Superior temporal gyrus (tissue), 1 donor: ENCODE measurements at regions not wholly inside any gene's neighbourhood (a gene's known extent, or its start where the extent isn't known, plus 50 kb on each side); places are given as distances from the start of the nearest gene placed in this dataset.
"Not testable (repeated sequence)": the region's sequence is repeated elsewhere in the genome, so short reads cannot be mapped to it uniquely, and the experiment has no call there.

Experiments
- DNase-seq: peaks from one replicate; pipeline ENCODE4 v3.0.0-alpha.2; 2016; ENCODE audit errors: extremely low spot score

GRCh38 chr1:120550335-120550734 lies 135.5 kb downstream of the NBPF8 start:
- DNase-seq = not testable (repeated sequence)

DNA sequence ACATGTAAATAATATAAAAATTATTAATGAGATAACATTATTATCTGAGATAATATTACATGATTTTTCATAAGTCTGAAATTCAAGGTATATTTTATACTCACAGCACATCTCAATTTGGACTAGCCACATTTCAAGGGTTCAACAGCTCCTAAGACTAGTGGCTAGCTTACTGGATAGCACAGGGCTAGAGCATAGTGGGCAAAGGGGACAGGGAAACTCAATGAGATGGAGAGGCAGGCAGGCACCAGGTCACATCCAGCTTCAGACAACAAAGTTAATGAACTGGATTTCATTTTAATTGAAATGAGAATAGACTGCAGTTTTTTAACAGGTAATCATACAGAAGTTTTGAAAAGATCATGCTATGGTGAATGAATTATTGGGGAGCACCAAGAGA lies 137.4 kb downstream of the NBPF8 start:
- not testable (repeated sequence) for DNase-seq

GRCh38 chr1:120557605-120558302 lies 142.9 kb downstream of the NBPF8 start:
- peak; percentile 47 for DNase-seq

DNA sequence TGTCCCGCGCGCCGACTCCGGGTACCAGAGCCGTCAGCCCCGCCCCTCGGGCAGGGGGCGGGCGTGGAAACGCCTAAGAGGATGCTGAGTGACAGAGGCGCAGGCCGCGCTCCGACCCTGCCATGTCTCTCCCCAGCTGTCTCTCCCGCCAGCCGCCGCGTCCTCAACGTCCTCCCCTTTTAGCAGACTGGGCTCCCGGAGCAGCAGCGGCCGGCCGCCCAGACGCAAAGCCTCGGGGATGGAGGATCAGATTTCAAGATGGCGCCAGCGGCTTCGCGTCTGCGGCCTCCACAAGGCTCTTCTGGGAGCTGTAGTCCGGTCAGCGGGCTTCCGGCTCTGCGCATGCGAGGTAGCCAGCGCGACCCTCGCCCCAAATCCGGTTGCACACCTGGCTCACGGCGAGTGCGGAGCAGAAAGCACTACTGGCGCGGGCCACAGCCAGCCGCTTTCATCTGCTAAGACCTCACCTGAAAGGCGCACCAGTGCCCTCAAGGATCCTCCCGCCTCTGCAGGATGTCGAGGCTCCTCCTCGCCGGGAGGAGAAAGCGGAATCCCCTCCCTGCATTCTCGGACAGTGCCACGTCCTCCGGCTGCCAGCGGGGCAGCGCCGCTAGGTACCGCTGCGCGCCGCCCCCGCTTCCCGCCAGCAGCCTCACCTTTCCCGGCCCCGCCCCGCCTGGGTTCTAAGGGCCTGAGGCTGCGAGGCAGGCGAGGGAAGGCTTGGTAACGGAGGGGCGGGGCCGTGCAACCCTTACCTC lies 143.6 kb downstream of the NBPF8 start:
- DNase-seq = peak; percentile 61

DNA sequence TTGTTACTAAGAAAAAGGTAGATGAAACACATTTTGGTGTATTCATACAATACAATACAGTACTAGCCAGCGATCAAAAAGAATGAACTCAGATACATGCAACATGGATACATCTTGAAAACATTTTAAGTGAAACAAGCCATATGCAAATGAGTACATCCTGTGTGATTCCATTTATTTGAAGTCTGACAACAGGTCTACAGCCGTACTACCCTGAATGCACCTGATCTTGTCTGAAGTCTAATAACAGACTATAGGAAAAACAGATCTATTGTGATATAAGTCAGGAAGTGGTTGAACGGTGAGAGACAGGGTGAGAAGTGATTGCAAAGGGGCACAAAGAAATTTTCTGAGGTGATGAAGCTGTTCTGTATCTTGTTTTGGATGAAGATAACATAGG lies 146.9 kb downstream of the NBPF8 start:
- DNase-seq = peak; percentile 1

DNA sequence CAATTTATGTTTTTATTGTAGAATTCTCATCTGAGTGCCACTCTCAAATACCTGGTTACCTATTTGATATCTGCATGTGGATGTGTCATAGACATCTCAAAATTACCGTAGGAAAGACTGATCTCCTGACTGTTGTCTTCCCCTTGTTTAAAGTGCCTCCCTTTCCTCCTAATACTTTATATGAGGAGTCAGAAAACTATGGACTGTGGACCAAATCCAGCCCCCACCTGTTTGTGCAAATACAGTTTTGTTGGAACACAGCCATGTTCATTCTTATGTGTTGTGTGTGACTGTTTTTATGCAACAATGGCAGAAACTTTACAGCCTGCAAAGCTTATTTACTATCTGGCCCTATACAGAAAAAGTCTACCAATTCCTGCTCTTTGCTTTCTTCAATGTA lies 150.6 kb downstream of the NBPF8 start:
- not testable (repeated sequence) for DNase-seq

- not testable (repeated sequence) for DNase-seq
Observed at GRCh38 chr1:120567620-120568019, 152.8 kb downstream of the NBPF8 start.

DNA sequence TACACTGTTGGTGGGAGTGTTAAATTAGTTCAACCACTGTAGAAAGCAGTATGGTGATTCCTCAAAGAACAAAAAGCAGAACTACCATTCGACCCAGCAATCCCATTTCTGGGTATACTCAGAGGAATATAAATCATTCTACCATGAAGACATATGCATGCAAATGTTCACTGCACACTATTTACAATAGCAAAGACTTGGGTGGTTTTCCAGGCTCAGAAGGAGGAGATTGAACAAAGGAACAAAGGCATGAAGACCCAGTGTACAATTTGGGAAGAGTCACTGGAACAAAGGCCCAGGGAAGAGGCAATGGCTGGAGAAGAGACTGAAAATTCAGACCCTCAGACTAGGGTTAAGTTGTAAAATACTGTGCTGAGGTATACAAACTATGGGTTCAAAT lies 148.5 kb upstream of the NBPF26 start:
- not testable (repeated sequence) for DNase-seq

GRCh38 chr1:120582135-120582534 lies 141.6 kb upstream of the NBPF26 start:
- DNase-seq = not testable (repeated sequence)

DNA sequence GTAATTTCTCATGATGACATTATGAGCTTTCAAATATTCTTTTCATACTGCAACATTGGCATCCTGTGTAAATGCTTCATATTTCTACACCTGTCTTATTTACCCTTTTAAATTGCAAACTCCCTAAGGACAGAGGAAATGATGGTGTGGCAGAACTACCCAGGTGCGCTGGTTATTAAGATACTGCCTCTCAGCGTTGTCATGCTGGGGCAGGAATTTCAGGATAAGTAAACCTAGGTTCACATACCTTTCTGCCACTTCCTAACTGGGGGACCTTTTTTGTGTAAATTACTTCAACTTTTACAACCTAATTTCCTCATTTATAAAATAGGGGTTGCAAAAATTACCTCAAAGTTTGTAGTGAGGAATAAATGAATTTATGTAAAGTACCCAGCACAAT lies 137.7 kb upstream of the NBPF26 start:
- DNase-seq = not testable (repeated sequence)

DNA sequence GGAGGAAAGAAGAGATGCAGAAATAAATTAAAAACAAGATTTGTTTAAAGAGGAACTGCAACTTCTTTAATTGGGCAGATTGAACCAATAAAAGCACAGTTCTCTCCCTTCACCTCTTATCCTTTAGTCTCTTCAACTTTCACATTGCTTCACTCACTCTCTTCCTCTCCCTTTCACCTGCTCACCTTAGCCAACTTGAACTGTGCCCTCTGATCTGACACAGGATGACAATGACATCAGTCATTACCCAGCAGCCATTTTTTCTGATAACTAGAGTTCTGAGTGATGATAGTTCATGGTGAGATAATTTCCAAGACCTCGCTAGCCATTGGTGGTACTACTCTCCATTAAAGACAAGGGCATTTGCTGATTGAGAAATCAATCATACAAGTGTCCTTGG lies 134.9 kb upstream of the NBPF26 start:
- DNase-seq = not testable (repeated sequence)

- not testable (repeated sequence) for DNase-seq
Observed at GRCh38 chr1:120591774-120592173, 132.0 kb upstream of the NBPF26 start.

GRCh38 chr1:120592943-120593342 lies 130.8 kb upstream of the NBPF26 start:
- DNase-seq = not testable (repeated sequence)

DNA sequence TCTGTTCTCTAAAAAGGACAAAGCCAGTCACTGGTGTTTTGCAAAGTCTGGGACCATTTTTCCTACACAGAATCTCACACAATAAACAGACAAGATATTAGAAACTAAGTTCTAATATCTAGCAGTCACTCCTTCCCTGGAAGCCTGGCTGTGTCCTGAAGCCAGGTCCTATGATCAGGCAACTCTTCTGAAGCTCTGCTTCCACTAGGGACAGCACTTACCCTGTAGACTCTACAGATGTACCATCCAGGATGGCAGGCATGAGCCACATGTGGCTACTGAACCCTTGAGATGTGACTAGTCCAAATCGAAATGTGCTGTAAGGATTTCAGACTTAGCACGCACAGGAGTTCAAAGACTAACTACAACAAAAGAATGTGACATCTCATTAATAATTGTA lies 130.1 kb upstream of the NBPF26 start:
- not testable (repeated sequence) for DNase-seq

DNA sequence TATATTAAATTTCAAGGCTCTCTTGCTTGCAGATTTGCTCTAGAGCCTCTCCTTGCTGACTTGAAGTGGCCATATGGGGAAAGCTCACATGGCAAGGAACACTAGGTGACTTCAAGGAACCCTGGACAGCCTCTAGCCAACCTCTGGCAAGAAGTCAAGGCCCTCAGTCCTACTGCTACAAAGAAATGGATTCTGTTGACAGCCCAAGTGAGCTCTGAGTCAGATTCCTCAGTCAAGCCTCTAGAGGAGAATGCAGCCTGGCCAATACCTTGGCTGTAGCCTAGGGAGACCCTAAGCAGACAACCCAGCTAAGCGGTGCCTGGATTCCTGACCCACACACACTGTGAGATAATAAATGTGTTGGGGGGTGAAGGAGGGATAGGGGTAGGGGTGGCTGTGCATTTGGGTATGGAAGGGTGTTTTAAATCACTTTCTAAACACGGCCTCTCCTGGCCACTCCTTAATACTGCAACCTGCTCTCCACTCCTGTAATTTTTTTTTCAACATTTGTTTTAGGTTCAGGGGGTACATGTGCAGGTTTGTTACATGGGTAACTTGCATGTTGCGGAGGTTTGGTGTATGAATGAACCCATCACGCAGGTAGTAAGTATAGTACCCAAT lies 125.3 kb upstream of the NBPF26 start:
- not testable (repeated sequence) for DNase-seq

- DNase-seq = not testable (repeated sequence)
Observed at GRCh38 chr1:120599511-120599910, 124.2 kb upstream of the NBPF26 start.

DNA sequence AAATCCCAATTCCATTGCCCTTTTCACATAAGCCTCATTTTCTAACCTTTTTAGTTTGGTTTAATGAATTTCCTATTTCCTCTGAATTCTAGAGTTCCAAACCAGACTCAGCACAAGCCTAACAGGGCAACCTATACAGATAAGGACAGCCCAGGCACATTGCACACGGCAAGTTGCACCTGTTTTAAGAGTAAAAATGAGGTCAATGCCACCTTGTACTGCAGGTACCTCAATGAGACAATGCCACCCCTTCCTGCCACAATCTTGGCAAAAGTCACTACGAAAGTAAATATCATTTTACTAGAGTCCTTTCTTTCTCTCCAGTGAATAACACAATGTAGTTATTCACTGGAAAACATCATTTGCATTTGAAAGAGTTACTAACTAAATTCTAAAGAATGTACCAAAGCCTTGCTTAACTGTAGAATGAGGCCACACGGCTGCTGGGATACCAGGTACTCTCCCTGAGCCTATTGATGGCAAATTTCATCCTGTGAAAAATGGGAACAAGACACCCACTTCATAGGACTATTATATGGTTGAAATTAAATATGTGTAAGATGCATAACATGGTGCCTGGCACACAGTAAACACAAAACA lies 123.2 kb upstream of the NBPF26 start:
- DNase-seq = not testable (repeated sequence)

DNA sequence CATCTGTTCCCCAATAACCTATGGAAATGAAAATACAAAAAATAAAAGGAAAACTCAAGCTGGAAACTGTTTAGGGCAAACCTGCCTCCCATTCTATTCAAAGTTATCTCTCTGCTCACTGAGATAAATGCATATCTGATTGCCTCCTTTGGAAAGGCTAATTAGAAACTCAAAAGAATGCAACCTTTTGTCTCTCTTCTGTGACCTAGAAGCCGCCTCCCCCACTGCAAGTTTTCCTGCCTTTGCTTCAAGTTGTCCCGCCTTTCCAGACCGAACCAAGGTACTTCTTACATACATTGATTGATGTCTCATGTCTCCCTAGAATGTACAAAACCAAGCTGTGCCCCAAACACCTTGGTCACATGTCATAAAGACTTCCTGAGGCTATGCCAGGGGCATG lies 115.9 kb upstream of the NBPF26 start:
- DNase-seq = not testable (repeated sequence)

GRCh38 chr1:120608314-120609014 lies 115.3 kb upstream of the NBPF26 start:
- DNase-seq = not testable (repeated sequence)

- not testable (repeated sequence) for DNase-seq
Observed at GRCh38 chr1:120609015-120609573, 114.7 kb upstream of the NBPF26 start.

DNA sequence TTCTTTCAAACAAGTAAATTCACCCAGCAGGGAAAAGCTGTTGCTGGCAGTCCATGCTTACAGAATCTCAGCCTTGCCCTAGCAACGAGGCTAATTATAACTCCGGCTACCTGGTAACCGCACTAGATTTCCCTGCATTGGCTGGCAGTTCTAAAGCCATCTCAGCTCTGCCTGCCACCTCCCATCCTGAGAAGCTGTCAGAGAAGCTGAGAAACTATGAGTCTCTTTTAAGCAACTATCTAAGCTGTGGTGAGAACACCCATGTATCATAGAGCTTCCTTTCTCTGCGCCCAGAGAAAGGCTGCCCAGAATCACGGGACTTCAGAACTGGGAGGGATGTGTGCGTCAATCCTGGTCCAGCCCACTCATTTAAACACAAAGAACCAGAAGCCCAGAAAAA lies 113.9 kb upstream of the NBPF26 start:
- not testable (repeated sequence) for DNase-seq
